ENCODE measurements at regions not wholly inside any gene's neighbourhood (a gene's known extent, or its start where the extent isn't known, plus 50 kb on each side); places are given as distances from the start of the nearest gene placed in this dataset.

GRCh38 chr1:43067977-43068751 is 103.9 kb downstream of the EBNA1BP2 start:
- H3K4me3 ChIP-seq (replicated peaks; ENCODE audit: low read depth, low read length) = 0 out of 2 replicates have a peak overlapping the region, but pooled peaks have one; percentile 14
- no peaks in the 10 kb centered on the region for H3K36me3 ChIP-seq (ENCODE audit: control insufficient read depth, insufficient read depth, low read length)
- no peak for TF ChIP-seq CTCF (IDR thresholded peaks at IDR 0.05; ENCODE audit: insufficient read depth, low read length, poor library complexity, severe bottlenecking)
- no peaks in the 10 kb centered on the region for H3K27me3 ChIP-seq (replicated peaks; ENCODE audit: control insufficient read depth, insufficient read depth, low read length)
- no peak for DNase-seq (ENCODE audit: extremely low read depth, insufficient read length)

GRCh38 chr1:43067233-43067745 is 104.8 kb downstream of the EBNA1BP2 start:
- no peak for TF ChIP-seq CTCF (IDR thresholded peaks at IDR 0.05; ENCODE audit: insufficient read depth, low read length, poor library complexity, severe bottlenecking)
- DNase-seq (ENCODE audit: extremely low read depth, insufficient read length) = no peak
- H3K4me3 ChIP-seq (replicated peaks; ENCODE audit: low read depth, low read length) = no peak overlapping the region

GRCh38 chr1:43066578-43066977 is 105.5 kb downstream of the EBNA1BP2 start:
- no peaks in the 10 kb centered on the region for H3K27me3 ChIP-seq (replicated peaks; ENCODE audit: control insufficient read depth, insufficient read depth, low read length)
- H3K36me3 ChIP-seq (ENCODE audit: control insufficient read depth, insufficient read depth, low read length) = no peaks in the 10 kb centered on the region
- DNase-seq (ENCODE audit: extremely low read depth, insufficient read length) = no peak
- TF ChIP-seq CTCF (IDR thresholded peaks at IDR 0.05; ENCODE audit: insufficient read depth, low read length, poor library complexity, severe bottlenecking) = no peak
- no peak overlapping the region for H3K4me3 ChIP-seq (replicated peaks; ENCODE audit: low read depth, low read length)

More at GRCh38 chr1:43067233-43067745, 104.8 kb downstream of the EBNA1BP2 start:
- Histone ChIP-seq H3K36me3 (ENCODE audit: control insufficient read depth, insufficient read depth, low read length) (no peaks in the 10 kb centered on the region), H3K27me3 (replicated peaks; ENCODE audit: control insufficient read depth, insufficient read depth, low read length) (no peaks in the 10 kb centered on the region)

- no peak for DNase-seq (ENCODE audit: extremely low read depth, insufficient read length)
- no peak for TF ChIP-seq CTCF (IDR thresholded peaks at IDR 0.05; ENCODE audit: insufficient read depth, low read length, poor library complexity, severe bottlenecking)
- no peak overlapping the region for H3K4me3 ChIP-seq (replicated peaks; ENCODE audit: low read depth, low read length)
- no peaks in the 10 kb centered on the region for H3K27me3 ChIP-seq (replicated peaks; ENCODE audit: control insufficient read depth, insufficient read depth, low read length)
- H3K36me3 ChIP-seq (ENCODE audit: control insufficient read depth, insufficient read depth, low read length) = no peaks in the 10 kb centered on the region
These were observed 106.3 kb downstream of the EBNA1BP2 start for GRCh38 chr1:43065616-43066399.

GRCh38 chr1:43065191-43065590 is 106.5 kb upstream of the SLC2A1 start:
- Histone ChIP-seq H3K27me3 (replicated peaks; ENCODE audit: control insufficient read depth, insufficient read depth, low read length) (no peaks in the 10 kb centered on the region), H3K4me3 (replicated peaks; ENCODE audit: low read depth, low read length) (no peak overlapping the region), H3K36me3 (ENCODE audit: control insufficient read depth, insufficient read depth, low read length) (no peaks in the 10 kb centered on the region)
- no peak for TF ChIP-seq CTCF (IDR thresholded peaks at IDR 0.05; ENCODE audit: insufficient read depth, low read length, poor library complexity, severe bottlenecking)
- DNase-seq (ENCODE audit: extremely low read depth, insufficient read length) = no peak

Measured in GM06990 (cell line).